ENCODE measurements at regions not wholly inside any gene's neighbourhood (a gene's known extent, or its start where the extent isn't known, plus 50 kb on each side); places are given as distances from the start of the nearest gene placed in this dataset.

- TF ChIP-seq CTCF (conservative IDR thresholded peaks at IDR 0.05 in 1 of 2, IDR thresholded peaks at IDR 0.05 in 1 of 2; ENCODE audit: extremely low read depth in 1 of 2, insufficient read depth in 1 of 2, low read depth in 1 of 2, low read length in 2 of 2) (no peak), EZH2 (IDR thresholded peaks at IDR 0.05; ENCODE audit: borderline replicate concordance, low read length) (no peak)
Measured at GRCh38 chr6:148005806-148006205, 336.8 kb upstream of the SASH1 start.

Measured in mammary epithelial cell (primary cell).